ENCODE measurements at regions not wholly inside any gene's neighbourhood (a gene's known extent, or its start where the extent isn't known, plus 50 kb on each side); places are given as distances from the start of the nearest gene placed in this dataset.

DNA sequence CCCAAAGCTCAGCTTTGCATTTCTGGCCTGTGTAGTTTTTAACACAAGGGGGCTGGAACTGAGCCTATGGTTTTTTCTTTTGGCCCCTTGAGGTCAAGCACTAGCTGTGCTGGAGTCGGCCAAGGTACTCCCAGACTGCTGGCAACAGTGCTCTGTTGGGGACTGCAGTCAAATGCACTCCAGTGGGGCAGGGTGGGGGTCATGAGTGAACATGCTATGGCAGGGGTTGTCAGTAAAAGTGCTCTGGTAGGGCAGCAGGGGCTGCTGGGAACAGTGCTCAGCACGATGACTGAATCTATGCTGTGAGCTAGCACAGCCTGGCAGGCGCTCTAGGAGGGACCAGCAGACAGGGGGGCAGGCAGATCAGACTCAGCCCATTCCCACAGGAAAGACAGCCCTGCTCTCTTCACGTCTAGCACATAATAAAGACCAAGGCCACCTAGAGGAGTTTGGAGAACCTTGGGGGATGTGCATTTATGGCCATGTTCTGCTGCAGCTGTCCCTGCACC is 55.0 kb upstream of the CERS6 start:
- no peaks in the 10 kb centered on the region for H3K27me3 ChIP-seq
- intact Hi-C loops (cut with DNase I): no loop called here
- no peak overlapping the region for H3K4me3 ChIP-seq
- no peaks in the 10 kb centered on the region for H3K36me3 ChIP-seq (replicated peaks in 1 of 2)
- no peak for TF ChIP-seq POLR2A (IDR thresholded peaks at IDR 0.05)
- no peak overlapping the region for H3K27ac ChIP-seq
- H3K9me3 ChIP-seq (replicated peaks in 1 of 3): no peaks in the 10 kb centered on the region
- no peak for DNase-seq
- H3K4me1 ChIP-seq (replicated peaks in 1 of 2): no peaks in the 10 kb centered on the region
- 60 to 73% (median 65%) methylated on average over 3 to 4 of the region's 4 CpGs for WGBS, 4 donors

DNA sequence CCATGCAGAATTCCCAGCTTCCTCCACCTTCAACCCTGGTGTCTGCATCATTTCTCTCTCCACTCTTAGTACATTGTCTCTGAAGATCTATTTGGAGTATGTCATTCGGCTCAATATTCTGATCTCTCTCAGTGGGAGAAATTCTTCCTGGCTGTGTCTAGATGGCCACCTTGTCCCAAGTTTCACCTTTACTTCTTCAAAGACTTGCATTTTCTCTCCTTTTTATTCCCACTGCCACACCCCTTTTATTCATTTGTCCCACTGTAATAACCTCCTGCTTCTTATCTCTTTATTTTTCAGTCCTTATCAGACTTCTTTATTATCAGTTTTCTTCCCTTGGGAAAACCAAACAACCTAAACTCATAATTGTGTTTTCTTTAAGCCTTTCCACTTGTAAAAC is 54.3 kb upstream of the CERS6 start:
- intact Hi-C loops (cut with DNase I): no loop called here
- Histone ChIP-seq H3K4me3 (no peak overlapping the region), H3K4me1 (replicated peaks in 1 of 2) (no peaks in the 10 kb centered on the region), H3K36me3 (replicated peaks in 1 of 2) (no peaks in the 10 kb centered on the region), H3K27me3 (no peaks in the 10 kb centered on the region), H3K9me3 (replicated peaks in 1 of 3) (no peaks in the 10 kb centered on the region), H3K27ac (no peak overlapping the region)
- DNase-seq: no peak
- WGBS, 4 donors: 70 to 89% (median 83%) methylated on average over 1 of the region's 1 CpG
- TF ChIP-seq, protein P1, sequence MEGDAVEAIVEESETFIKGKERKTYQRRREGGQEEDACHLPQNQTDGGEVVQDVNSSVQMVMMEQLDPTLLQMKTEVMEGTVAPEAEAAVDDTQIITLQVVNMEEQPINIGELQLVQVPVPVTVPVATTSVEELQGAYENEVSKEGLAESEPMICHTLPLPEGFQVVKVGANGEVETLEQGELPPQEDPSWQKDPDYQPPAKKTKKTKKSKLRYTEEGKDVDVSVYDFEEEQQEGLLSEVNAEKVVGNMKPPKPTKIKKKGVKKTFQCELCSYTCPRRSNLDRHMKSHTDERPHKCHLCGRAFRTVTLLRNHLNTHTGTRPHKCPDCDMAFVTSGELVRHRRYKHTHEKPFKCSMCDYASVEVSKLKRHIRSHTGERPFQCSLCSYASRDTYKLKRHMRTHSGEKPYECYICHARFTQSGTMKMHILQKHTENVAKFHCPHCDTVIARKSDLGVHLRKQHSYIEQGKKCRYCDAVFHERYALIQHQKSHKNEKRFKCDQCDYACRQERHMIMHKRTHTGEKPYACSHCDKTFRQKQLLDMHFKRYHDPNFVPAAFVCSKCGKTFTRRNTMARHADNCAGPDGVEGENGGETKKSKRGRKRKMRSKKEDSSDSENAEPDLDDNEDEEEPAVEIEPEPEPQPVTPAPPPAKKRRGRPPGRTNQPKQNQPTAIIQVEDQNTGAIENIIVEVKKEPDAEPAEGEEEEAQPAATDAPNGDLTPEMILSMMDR (IDR thresholded peaks at IDR 0.05): no peak
- TF ChIP-seq POLR2A (IDR thresholded peaks at IDR 0.05): no peak

DNA sequence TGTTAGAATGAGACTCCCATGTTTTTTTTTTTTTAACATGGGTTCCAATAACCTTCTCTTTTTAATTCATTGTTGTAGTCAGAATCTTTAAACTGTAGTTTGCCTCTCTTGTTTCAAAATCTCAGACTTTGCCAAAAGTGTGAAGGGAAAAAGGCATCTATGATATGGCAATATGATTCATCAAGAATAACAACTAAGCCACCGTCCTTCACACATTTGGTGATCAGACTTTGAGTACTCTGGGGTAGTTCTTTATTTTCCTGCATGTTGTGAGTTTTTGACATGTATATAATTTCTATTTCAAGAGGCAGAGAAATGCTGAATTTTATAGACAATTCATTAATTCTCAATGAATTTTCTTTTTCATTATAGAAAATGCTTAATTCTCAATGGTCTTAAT is 53.5 kb upstream of the CERS6 start:
- TF ChIP-seq POLR2A (IDR thresholded peaks at IDR 0.05): no peak
- TF ChIP-seq, protein P1 (IDR thresholded peaks at IDR 0.05): no peak
- Histone ChIP-seq H3K27me3 (no peaks in the 10 kb centered on the region), H3K9me3 (replicated peaks in 1 of 3) (no peaks in the 10 kb centered on the region), H3K4me1 (replicated peaks in 1 of 2) (no peaks in the 10 kb centered on the region), H3K36me3 (replicated peaks in 1 of 2) (no peaks in the 10 kb centered on the region), H3K27ac (no peak overlapping the region), H3K4me3 (no peak overlapping the region)
- WGBS, 4 donors: 79 to 85% (median 83%) methylated on average over 1 of the region's 1 CpG
- intact Hi-C loops (cut with DNase I): no loop called here
- DNase-seq: no peak

DNA sequence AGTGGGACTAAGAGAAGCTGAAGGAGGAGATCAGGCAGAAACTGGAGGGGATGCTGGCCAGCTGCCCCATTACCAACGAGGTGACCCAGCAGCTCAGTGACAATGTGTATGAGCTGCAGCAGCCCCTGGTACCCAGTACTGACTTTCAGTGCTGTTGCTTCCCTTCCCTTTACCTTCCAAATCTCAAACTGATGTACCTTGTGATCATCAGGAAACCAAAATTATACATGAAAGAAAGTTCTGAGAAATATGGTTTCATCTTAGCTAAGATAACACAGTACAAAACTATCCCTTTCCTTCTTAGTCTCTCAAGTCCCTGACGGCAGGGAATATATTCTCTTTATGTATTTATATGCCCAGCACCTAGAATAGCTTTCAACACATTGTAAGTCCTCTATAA is 52.3 kb upstream of the CERS6 start:
- Histone ChIP-seq H3K36me3 (replicated peaks in 1 of 2) (no peaks in the 10 kb centered on the region), H3K4me1 (replicated peaks in 1 of 2) (no peaks in the 10 kb centered on the region), H3K4me3 (no peak overlapping the region), H3K9me3 (replicated peaks in 1 of 3) (no peaks in the 10 kb centered on the region), H3K27ac (no peak overlapping the region), H3K27me3 (no peaks in the 10 kb centered on the region)
- DNase-seq: no peak
- no peak for TF ChIP-seq POLR2A (IDR thresholded peaks at IDR 0.05)
- TF ChIP-seq, protein P1 (IDR thresholded peaks at IDR 0.05): no peak
- 62 to 85% (median 72%) methylated on average over 2 of the region's 2 CpGs for WGBS, 4 donors
- intact Hi-C loops (cut with DNase I): no loop called here

DNA sequence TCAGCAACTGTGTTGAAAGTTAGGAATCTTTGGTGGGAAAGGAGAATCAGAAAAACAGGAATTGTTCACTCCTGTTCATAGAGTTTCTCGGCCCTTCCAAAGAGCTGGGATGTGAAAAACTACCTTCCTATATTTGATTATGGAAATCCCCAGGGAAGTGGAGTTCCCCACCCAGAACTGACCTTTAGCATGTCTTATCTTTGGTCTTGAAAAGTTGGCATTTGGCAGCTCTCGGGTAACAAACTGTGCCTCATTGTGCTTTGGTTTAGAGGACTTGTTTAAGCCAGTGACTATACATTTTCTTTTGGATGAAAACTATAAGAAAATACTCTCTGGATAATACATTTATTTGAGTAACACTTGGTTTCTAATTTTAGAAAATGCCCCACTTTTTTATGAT is 51.3 kb upstream of the CERS6 start:
- WGBS, 4 donors: 36 to 66% (median 56%) methylated on average over 2 of the region's 2 CpGs
- Histone ChIP-seq H3K27me3 (no peaks in the 10 kb centered on the region), H3K4me1 (replicated peaks in 1 of 2) (no peaks in the 10 kb centered on the region), H3K9me3 (replicated peaks in 1 of 3) (no peaks in the 10 kb centered on the region), H3K27ac (no peak overlapping the region), H3K36me3 (replicated peaks in 1 of 2) (no peaks in the 10 kb centered on the region), H3K4me3 (no peak overlapping the region)
- no peak for DNase-seq
- TF ChIP-seq POLR2A (IDR thresholded peaks at IDR 0.05): no peak
- TF ChIP-seq, protein P1 (IDR thresholded peaks at IDR 0.05): no peak
- intact Hi-C loops (cut with DNase I): no loop called here
